Dermis microvascular lymphatic vessel endothelial cell (primary cell): ENCODE measurements at regions not wholly inside any gene's neighbourhood (a gene's known extent, or its start where the extent isn't known, plus 50 kb on each side); places are given as distances from the start of the nearest gene placed in this dataset.

Experiments used
- DNase-seq, 2 donors: peaks; one replicate each; pipeline versions ENCODE4 v3.0.0 to v3.0.0-alpha.2; 2010; ENCODE audit warnings: low read depth in 2 of 2

GRCh38 chr1:4312024-4312423, 342.4 kb upstream of the AJAP1 start:
- no peak for DNase-seq

- no peak for DNase-seq
Measured at GRCh38 chr1:4315202-4315601, 339.2 kb upstream of the AJAP1 start.

GRCh38 chr1:4317207-4317606, 337.2 kb upstream of the AJAP1 start:
- DNase-seq: no peak

- no peak for DNase-seq
Measured at GRCh38 chr1:4318720-4319119, 335.7 kb upstream of the AJAP1 start.

- DNase-seq: no peak
Measured at GRCh38 chr1:4319496-4319895, 334.9 kb upstream of the AJAP1 start.

- DNase-seq: no peak
Measured at GRCh38 chr1:4322881-4323280, 331.5 kb upstream of the AJAP1 start.

GRCh38 chr1:4323309-4323708, 331.1 kb upstream of the AJAP1 start:
- DNase-seq: no peak

GRCh38 chr1:4324525-4324924, 329.9 kb upstream of the AJAP1 start:
- no peak for DNase-seq

GRCh38 chr1:4327142-4327541, 327.3 kb upstream of the AJAP1 start:
- DNase-seq: no peak

- no peak for DNase-seq
Measured at GRCh38 chr1:4328402-4329071, 325.9 kb upstream of the AJAP1 start.

GRCh38 chr1:4330805-4331766, 323.3 kb upstream of the AJAP1 start:
- DNase-seq: no peak

- no peak for DNase-seq
Measured at GRCh38 chr1:4331767-4332163, 322.6 kb upstream of the AJAP1 start.

- no peak for DNase-seq
Measured at GRCh38 chr1:4336507-4336906, 317.9 kb upstream of the AJAP1 start.

GRCh38 chr1:4341421-4341820, 313.0 kb upstream of the AJAP1 start:
- no peak for DNase-seq

GRCh38 chr1:4344065-4344732, 310.2 kb upstream of the AJAP1 start:
- DNase-seq: no peak

- DNase-seq: no peak
Measured at GRCh38 chr1:4345094-4345493, 309.3 kb upstream of the AJAP1 start.

- no peak for DNase-seq
Measured at GRCh38 chr1:4346131-4346530, 308.3 kb upstream of the AJAP1 start.

GRCh38 chr1:4351453-4351852, 303.0 kb upstream of the AJAP1 start:
- no peak for DNase-seq

GRCh38 chr1:4353090-4353856, 301.1 kb upstream of the AJAP1 start:
- DNase-seq: no peak

GRCh38 chr1:4355839-4356238, 298.6 kb upstream of the AJAP1 start:
- DNase-seq: no peak

- no peak for DNase-seq
Measured at GRCh38 chr1:4362314-4363044, 291.9 kb upstream of the AJAP1 start.
